H1 (cell line): ENCODE measurements at regions not wholly inside any gene's neighbourhood (a gene's known extent, or its start where the extent isn't known, plus 50 kb on each side); places are given as distances from the start of the nearest gene placed in this dataset.

Source experiments
- CTCF ChIA-PET: fragments of 300-600 bp; sonication (Branson Sonifier 250); formaldehyde crosslinking; loops from one replicate; lab custom pipeline; 2021; ENCODE audit not compliant: partially characterized antibody; lab: Charles Lee
- POLR2A ChIA-PET: fragments of 300-600 bp; sonication (Branson Sonifier 250); formaldehyde crosslinking; loops from one replicate; lab custom pipeline; 2021; ENCODE audit warnings: inconsistent platforms; ENCODE audit not compliant: partially characterized antibody; lab: Charles Lee
- DNase-seq, 2 experiments: peaks; one replicate each; pipeline versions ENCODE4 v3.0.0 to v3.0.0-alpha.2; 2010 to 2022; ENCODE audit warnings: low spot score in 2 of 2, low read depth in 1 of 2, mixed read lengths in 1 of 2
- FAIRE-seq: peaks from 2 replicates; lab custom pipeline; 2011; peaks lifted over from hg19 to GRCh38; lab: Jason Lieb, UNC
- H2AFZ ChIP-seq: 2 replicates; pipeline ENCODE4 v1.8.1; 2012; ENCODE audit warnings: low read length, inconsistent platforms
- H2AK5ac ChIP-seq: 2 replicates; pipeline ENCODE4 v1.6.1; 2013; ENCODE audit warnings: low read depth, low read length
- H2BK120ac ChIP-seq: replicated peaks from 2 replicates; pipeline ENCODE3; 2013; ENCODE audit warnings: low read depth, low read length, inconsistent platforms
- H2BK12ac ChIP-seq: 2 replicates; pipeline ENCODE4 v1.6.1; 2013; ENCODE audit warnings: low read depth, low read length
- H2BK15ac ChIP-seq: 2 replicates; pipeline ENCODE4 v1.6.1; 2013; ENCODE audit warnings: low read length
- H2BK20ac ChIP-seq: 2 replicates; pipeline ENCODE4 v1.6.1; 2013; ENCODE audit warnings: low read length
- H2BK5ac ChIP-seq: 2 replicates; pipeline ENCODE4 v1.6.1; 2013; ENCODE audit warnings: low read depth, low read length
- H3K14ac ChIP-seq: 2 replicates; pipeline ENCODE4 v1.6.1; 2013; ENCODE audit warnings: inconsistent platforms; ENCODE audit not compliant: insufficient read length
- H3K18ac ChIP-seq: 2 replicates; pipeline ENCODE4 v1.6.1; 2013; ENCODE audit warnings: low read length; ENCODE audit errors: extremely low read depth
- H3K23ac ChIP-seq: 2 replicates; pipeline ENCODE4 v1.6.1; 2013; ENCODE audit warnings: inconsistent platforms; ENCODE audit not compliant: insufficient read length
- H3K23me2 ChIP-seq: 2 replicates; pipeline ENCODE4 v1.6.1; 2013; ENCODE audit warnings: low read depth, low read length
- H3K27ac ChIP-seq: 2 replicates; pipeline ENCODE4 v1.6.1; 2011; ENCODE audit warnings: low read depth, low read length, inconsistent platforms
- H3K27me3 ChIP-seq, 4 experiments: replicated peaks in 1 of 4; 1 replicate in 1 of 4; 2 replicates in 3 of 4; pipeline versions ENCODE4 v1.6.1 to v1.8.1; 2011 to 2013; ENCODE audit warnings: low read length in 3 of 4, mild to moderate bottlenecking in 3 of 4, inconsistent platforms in 2 of 4, mixed read lengths in 2 of 4, moderate library complexity in 1 of 4; ENCODE audit not compliant: control insufficient read depth in 3 of 4, insufficient read depth in 3 of 4; ENCODE audit errors: extremely low read depth in 1 of 4
- H3K36me3 ChIP-seq, 4 experiments: 2 replicates each; pipeline versions ENCODE4 v1.6.1 to v1.8.1; 2011 to 2013; ENCODE audit warnings: mild to moderate bottlenecking in 4 of 4, low read length in 3 of 4, moderate library complexity in 2 of 4, control low read depth in 1 of 4, inconsistent platforms in 1 of 4; ENCODE audit not compliant: insufficient read depth in 4 of 4, control insufficient read depth in 2 of 4
- H3K4ac ChIP-seq: replicated peaks from 2 replicates; pipeline ENCODE3; 2013; ENCODE audit warnings: low read length, low read depth, mixed read lengths, inconsistent platforms; ENCODE audit not compliant: insufficient read length
- H3K4me1 ChIP-seq, 4 experiments: replicated peaks in 1 of 4; 1 replicate in 1 of 4; 2 replicates in 3 of 4; pipeline versions ENCODE4 v1.6.1 to v1.8.1; 2011 to 2013; ENCODE audit warnings: low read length in 3 of 4, inconsistent platforms in 2 of 4, mixed read lengths in 1 of 4; ENCODE audit not compliant: insufficient read depth in 4 of 4, control insufficient read depth in 3 of 4
- H3K4me2 ChIP-seq, 2 experiments: 2 replicates each; pipeline versions ENCODE4 v1.6.1 to v1.8.1; 2011 to 2013; ENCODE audit warnings: low read depth in 2 of 2, low read length in 2 of 2, control low read depth in 1 of 2, inconsistent platforms in 1 of 2, mild to moderate bottlenecking in 1 of 2; ENCODE audit not compliant: insufficient read depth in 1 of 2
- H3K4me3 ChIP-seq, 4 experiments: fragments of 200-600, 300-600 bp in 1 of 4; sonication (generic), shearing (Covaris generic), sonication (Bioruptor Twin) in 1 of 4; 2 replicates each; pipeline versions ENCODE4 v1.5.1 to v1.8.1; 2011 to 2016; ENCODE audit warnings: low read length in 4 of 4, low read depth in 3 of 4, control low read depth in 2 of 4, inconsistent platforms in 2 of 4, mild to moderate bottlenecking in 2 of 4, mixed read lengths in 1 of 4, moderate library complexity in 1 of 4; ENCODE audit not compliant: insufficient read depth in 2 of 4; ENCODE audit errors: extremely low read depth in 1 of 4
- H3K56ac ChIP-seq: replicated peaks from 2 replicates; pipeline ENCODE3; 2013; ENCODE audit warnings: low read depth, mild to moderate bottlenecking, mixed read lengths, low read length, inconsistent platforms; ENCODE audit not compliant: insufficient read length
- H3K79me1 ChIP-seq: 2 replicates; pipeline ENCODE4 v1.6.1; 2013; ENCODE audit warnings: low read depth, low read length, control low read depth
- H3K79me2 ChIP-seq, 2 experiments: 2 replicates each; pipeline versions ENCODE4 v1.6.1 to v1.8.1; 2012 to 2013; ENCODE audit warnings: low read length in 2 of 2, mild to moderate bottlenecking in 2 of 2, inconsistent platforms in 1 of 2; ENCODE audit not compliant: insufficient read depth in 2 of 2, control insufficient read depth in 1 of 2
- H3K9ac ChIP-seq, 4 experiments: replicated peaks in 1 of 4; 1 replicate in 1 of 4; 2 replicates in 3 of 4; pipeline versions ENCODE4 v1.6.1 to v1.8.1; 2011 to 2013; ENCODE audit warnings: low read depth in 3 of 4, low read length in 3 of 4, control low read depth in 2 of 4, mild to moderate bottlenecking in 2 of 4, moderate library complexity in 2 of 4, inconsistent platforms in 1 of 4; ENCODE audit errors: extremely low read depth in 1 of 4
- H3K9me3 ChIP-seq, 2 experiments: 2 replicates each; pipeline versions ENCODE4 v1.6.1 to v1.8.1; 2012 to 2013; ENCODE audit warnings: mild to moderate bottlenecking in 2 of 2, moderate library complexity in 2 of 2, control low read depth in 1 of 2, inconsistent platforms in 1 of 2, low read depth in 1 of 2, low read length in 1 of 2, mixed read lengths in 1 of 2; ENCODE audit not compliant: insufficient read depth in 2 of 2
- H4K20me1 ChIP-seq, 2 experiments: replicated peaks in 1 of 2; 2 replicates each; pipeline versions ENCODE3 to v1.8.1; 2011 to 2013; ENCODE audit warnings: inconsistent platforms in 2 of 2, low read length in 2 of 2, mild to moderate bottlenecking in 1 of 2; ENCODE audit not compliant: insufficient read depth in 2 of 2, control insufficient read depth in 1 of 2
- H4K5ac ChIP-seq: 2 replicates; pipeline ENCODE4 v1.6.1; 2013; ENCODE audit warnings: low read length, low read depth, mixed read lengths, inconsistent platforms; ENCODE audit not compliant: insufficient read length
- H4K8ac ChIP-seq: 2 replicates; pipeline ENCODE4 v1.8.0; 2013; ENCODE audit warnings: mild to moderate bottlenecking, moderate library complexity, low read length, inconsistent platforms; ENCODE audit not compliant: insufficient read depth; ENCODE audit errors: extremely low read depth
- H4K91ac ChIP-seq: replicated peaks from 2 replicates; pipeline ENCODE3; 2013; ENCODE audit warnings: low read length, mixed read lengths, inconsistent platforms; ENCODE audit not compliant: insufficient read length
- ATF3 ChIP-seq: IDR thresholded peaks from 2 replicates; pipeline ENCODE4 v1.6.1; 2011; ENCODE audit warnings: low read depth, mild to moderate bottlenecking, low read length; ENCODE audit not compliant: insufficient read depth
- BACH1 ChIP-seq: IDR thresholded peaks from 2 replicates; pipeline ENCODE4 v1.6.1; 2012; ENCODE audit warnings: low read length, improper control_type of control experiment
- CHD1 ChIP-seq: IDR thresholded peaks from 2 replicates; pipeline ENCODE4 v1.6.1; 2012; ENCODE audit warnings: low read depth, low read length, improper control_type of control experiment
- EZH2 ChIP-seq: fragments of 200-600 bp; sonication (generic); IDR thresholded peaks from 2 replicates; pipeline ENCODE4 v1.7.1; 2012; ENCODE audit warnings: low read depth, mild to moderate bottlenecking, moderate library complexity, low read length, inconsistent platforms; ENCODE audit not compliant: severe bottlenecking
- POLR2AphosphoS5 ChIP-seq: IDR thresholded peaks from 2 replicates; pipeline ENCODE4 v1.6.1; 2011; ENCODE audit warnings: low read depth, low read length
- SIX5 ChIP-seq: IDR thresholded peaks from 2 replicates; pipeline ENCODE4 v1.6.1; 2011; ENCODE audit warnings: mild to moderate bottlenecking, low read depth, low read length
- ZNF274 ChIP-seq: IDR thresholded peaks from 2 replicates; pipeline ENCODE4 v1.7.0; 2012; ENCODE audit warnings: low read length, borderline replicate concordance; ENCODE audit errors: extremely low read depth
- WGBS, 2 experiments: shearing (Covaris generic) in 1 of 2; methylation state at CpG; one replicate each; pipeline versions ENCODE4 v1.1.6 to v1.1.7; 2013 to 2015; ENCODE audit warnings: low lambda C conversion rate in 2 of 2, mixed read lengths in 2 of 2, inconsistent platforms in 1 of 2, low coverage in 1 of 2, missing lambda C conversion rate in 1 of 2; ENCODE audit not compliant: insufficient replicate concordance in 2 of 2, insufficient coverage in 1 of 2, insufficient read length in 1 of 2; ENCODE audit errors: extremely low coverage in 1 of 2, missing lambda C conversion rate in 1 of 2; 5-methylcytosine and 5-hydroxymethylcytosine counted together

GRCh38 chr20:1747953-1748577, 90.5 kb upstream of the SIRPG start:
- CTCF ChIA-PET = interaction anchor here (0.6 to 1.4 kb wide), 4 partner anchors 16 to 244 kb away, joined by 3 read pairs; no protein-coding TSS in a partner anchor
- no peaks in the 10 kb centered on the region for H3K23me2 ChIP-seq
- H2AFZ ChIP-seq = no peak overlapping the region
- H3K56ac ChIP-seq = no peak overlapping the region
- H3K79me2 ChIP-seq = no peaks in the 10 kb centered on the region
- no peak overlapping the region for H2BK15ac ChIP-seq
- FAIRE-seq (no peak), DNase-seq (no peak)
- no peak overlapping the region for H2BK5ac ChIP-seq
- H2BK120ac ChIP-seq = no peak overlapping the region
- no peak overlapping the region for H4K5ac ChIP-seq
- H2AK5ac ChIP-seq = no peak overlapping the region
- H3K14ac ChIP-seq = no peak overlapping the region
- POLR2A ChIA-PET = no interaction called here
- no peak for TF ChIP-seq BACH1
- TF ChIP-seq SIX5 = no peak
- no peak for TF ChIP-seq ZNF274
- no peak for TF ChIP-seq EZH2
- no peak for TF ChIP-seq ATF3
- TF ChIP-seq CHD1 = no peak
- no peak for TF ChIP-seq POLR2AphosphoS5
- no peak overlapping the region for H3K4ac ChIP-seq
- no peaks in the 10 kb centered on the region for H3K4me1 ChIP-seq
- H4K20me1 ChIP-seq = no peaks in the 10 kb centered on the region
- H2BK12ac ChIP-seq = no peak overlapping the region
- H3K27ac ChIP-seq = no peak overlapping the region
- no peak overlapping the region for H3K4me3 ChIP-seq
- H3K79me1 ChIP-seq = no peaks in the 10 kb centered on the region
- no peak overlapping the region for H3K23ac ChIP-seq
- no peak overlapping the region for H4K91ac ChIP-seq
- 73% methylated on average over 3 of the region's 3 CpGs; no CpG with 5 or more reads in 1 of the 2 experiments for WGBS, 2 experiments
- no peaks in the 10 kb centered on the region for H3K9me3 ChIP-seq
- H3K4me2 ChIP-seq = no peak overlapping the region
- no peaks in the 10 kb centered on the region for H3K36me3 ChIP-seq
- no peaks in the 10 kb centered on the region for H3K27me3 ChIP-seq
- no peak overlapping the region for H3K9ac ChIP-seq
- H4K8ac ChIP-seq = no peak overlapping the region
- no peak overlapping the region for H3K18ac ChIP-seq
- H2BK20ac ChIP-seq = no peak overlapping the region
